Panc1 (cell line): ENCODE measurements at regions not wholly inside any gene's neighbourhood (a gene's known extent, or its start where the extent isn't known, plus 50 kb on each side); places are given as distances from the start of the nearest gene placed in this dataset.

Experiments
- ATAC-seq: fragments of 200-7000 bp; cut with Tn5 transposase; 2 replicates; pipeline ENCODE4 v1.9.1; 2020; ENCODE audit warnings: mild to moderate bottlenecking, moderate library complexity
- BruUV-seq: library from RNA; stranded (reverse); fragments of 400-500 nt; replicated peaks from 2 replicates; lab custom pipeline; 2021; lab: Mats Ljungman, UMichigan
- CTCF ChIA-PET: fragments of 300-600 bp; sonication (Branson Sonifier 250); formaldehyde crosslinking; loops from one replicate; lab custom pipeline; 2022; ENCODE audit warnings: antibody characterized with exemption; lab: Charles Lee
- POLR2A ChIA-PET: fragments of 300-600 bp; sonication (Branson Sonifier 250); formaldehyde crosslinking; loops from one replicate; lab custom pipeline; 2022; ENCODE audit warnings: antibody characterized with exemption; lab: Charles Lee
- DNase-seq: peaks from one replicate; pipeline ENCODE4 v3.0.0-alpha.2; 2010; ENCODE audit warnings: low read depth, low spot score
- H3K27ac ChIP-seq: 2 replicates; pipeline ENCODE4 v1.5.1; 2011; ENCODE audit warnings: mild to moderate bottlenecking, low read length, inconsistent platforms
- H3K27me3 ChIP-seq: fragments of 200-500 bp; sonication (Bioruptor generic); 2 replicates; pipeline ENCODE4 v1.6.0; 2014; ENCODE audit warnings: low read length, inconsistent platforms; ENCODE audit not compliant: control insufficient read depth, insufficient read depth
- H3K36me3 ChIP-seq: fragments of 200-500 bp; sonication (Bioruptor generic); 2 replicates; pipeline ENCODE4 v1.5.1; 2014; ENCODE audit warnings: inconsistent platforms, mild to moderate bottlenecking, low read length, moderate library complexity; ENCODE audit not compliant: control insufficient read depth, insufficient read depth
- H3K4me1 ChIP-seq: 2 replicates; pipeline ENCODE4 v1.5.1; 2011; ENCODE audit warnings: inconsistent platforms, mild to moderate bottlenecking, low read length, moderate library complexity; ENCODE audit not compliant: control insufficient read depth, insufficient read depth
- H3K4me3 ChIP-seq, 2 experiments: 2 replicates each; pipeline ENCODE4 v1.5.1; 2011 to 2012; ENCODE audit warnings: low read depth in 2 of 2, low read length in 2 of 2, mild to moderate bottlenecking in 2 of 2, inconsistent platforms in 1 of 2, moderate library complexity in 1 of 2
- H3K9me3 ChIP-seq: fragments of 200-500 bp; sonication (Bioruptor generic); 2 replicates; pipeline ENCODE4 v1.5.1; 2014; ENCODE audit warnings: low read depth, mild to moderate bottlenecking, inconsistent platforms, low read length, moderate library complexity; ENCODE audit not compliant: control insufficient read depth, insufficient read depth
- POLR2AphosphoS5 ChIP-seq: IDR thresholded peaks from 2 replicates; pipeline ENCODE4 v1.6.1; 2012; ENCODE audit warnings: mild to moderate bottlenecking, low read depth, low read length, moderate library complexity
- SIN3A ChIP-seq: IDR thresholded peaks from 2 replicates; pipeline ENCODE4 v1.6.1; 2012; ENCODE audit warnings: low read depth, mild to moderate bottlenecking, low read length, moderate library complexity, borderline replicate concordance; ENCODE audit not compliant: insufficient read depth
- TCF7L2 ChIP-seq: IDR thresholded peaks from 2 replicates; pipeline ENCODE4 v1.6.1; 2011; ENCODE audit warnings: mild to moderate bottlenecking, low read depth, low read length, inconsistent platforms
- in situ Hi-C: cut with HindIII; loops from 2 replicates; pipeline ENCODE4 v1.10.0; 2016; ENCODE audit warnings: low sequenced_read_pairs, low pct_unique_long_range_greater_than_20kb
- intact Hi-C: fragments of 100-400 bp; cut with micrococcal nuclease; formaldehyde crosslinking; loops from one replicate; pipeline ENCODE4 v1.10.0; 2022; ENCODE audit not compliant: unreplicated experiment
- TF ChIP-seq, protein P1 (sequence below), 2 experiments: IDR thresholded peaks; 2 replicates each; pipeline ENCODE4 v1.6.1; 2011 to 2012; ENCODE audit warnings: low read depth in 2 of 2, control low read depth in 1 of 2, low read length in 1 of 2, mild to moderate bottlenecking in 1 of 2, moderate library complexity in 1 of 2; ENCODE audit not compliant: insufficient read depth in 1 of 2
- TF ChIP-seq, protein P2 (sequence below): fragments of 450-650 bp; IDR thresholded peaks from 2 replicates; pipeline ENCODE4 v1.5.1; 2017; ENCODE audit warnings: mild to moderate bottlenecking

DNA sequence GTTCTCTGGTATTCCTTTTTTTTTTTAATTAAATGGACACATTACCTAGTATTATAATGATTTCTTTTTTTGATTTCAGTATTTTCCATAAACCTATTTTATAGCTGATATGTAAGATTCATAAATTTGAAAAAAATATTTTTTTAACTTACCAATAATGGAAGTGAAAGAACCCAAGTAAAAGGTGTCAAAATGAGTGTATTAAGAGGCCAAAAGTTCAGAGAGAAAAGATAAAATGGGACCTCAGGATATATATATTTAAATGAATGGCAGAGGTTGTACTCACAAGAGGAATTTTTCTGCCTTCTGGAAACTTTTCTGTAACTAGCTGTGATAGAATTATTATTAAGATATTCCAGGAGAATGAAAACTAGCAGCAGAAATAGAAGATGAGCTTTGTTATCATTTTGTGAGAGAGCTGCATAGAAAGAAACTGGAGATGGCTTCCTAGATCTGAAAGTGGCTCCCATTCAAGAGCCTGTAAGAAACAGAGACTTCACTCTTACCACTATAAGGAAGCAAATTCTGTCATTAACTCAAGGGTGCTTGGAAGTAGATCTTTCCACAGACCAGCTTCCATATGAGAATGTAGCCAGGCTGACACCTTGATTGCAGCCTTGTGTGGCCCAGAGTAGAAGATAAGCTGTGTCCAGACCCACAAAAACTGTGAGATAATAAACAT lies 91.7 kb downstream of the MRPS30 start:
- no peak for DNase-seq
- no TSS peak for BruUV-seq
- H3K27ac ChIP-seq = no peak overlapping the region
- no peaks in the 10 kb centered on the region for H3K36me3 ChIP-seq
- ChIA-PET CTCF (no interaction called here), POLR2A (interaction anchor here (0.6 kb wide), 1 partner anchor 462 kb away, joined by 4 read pairs; no protein-coding TSS in a partner anchor)
- in situ Hi-C loops = no loop called here
- no peaks in the 10 kb centered on the region for H3K4me1 ChIP-seq
- no peak overlapping the region for H3K4me3 ChIP-seq
- H3K9me3 ChIP-seq = no peaks in the 10 kb centered on the region
- intact Hi-C loops = no loop called here
- TF ChIP-seq SIN3A (no peak), POLR2AphosphoS5 (no peak), TCF7L2 (no peak)
- TF ChIP-seq, protein P1, sequence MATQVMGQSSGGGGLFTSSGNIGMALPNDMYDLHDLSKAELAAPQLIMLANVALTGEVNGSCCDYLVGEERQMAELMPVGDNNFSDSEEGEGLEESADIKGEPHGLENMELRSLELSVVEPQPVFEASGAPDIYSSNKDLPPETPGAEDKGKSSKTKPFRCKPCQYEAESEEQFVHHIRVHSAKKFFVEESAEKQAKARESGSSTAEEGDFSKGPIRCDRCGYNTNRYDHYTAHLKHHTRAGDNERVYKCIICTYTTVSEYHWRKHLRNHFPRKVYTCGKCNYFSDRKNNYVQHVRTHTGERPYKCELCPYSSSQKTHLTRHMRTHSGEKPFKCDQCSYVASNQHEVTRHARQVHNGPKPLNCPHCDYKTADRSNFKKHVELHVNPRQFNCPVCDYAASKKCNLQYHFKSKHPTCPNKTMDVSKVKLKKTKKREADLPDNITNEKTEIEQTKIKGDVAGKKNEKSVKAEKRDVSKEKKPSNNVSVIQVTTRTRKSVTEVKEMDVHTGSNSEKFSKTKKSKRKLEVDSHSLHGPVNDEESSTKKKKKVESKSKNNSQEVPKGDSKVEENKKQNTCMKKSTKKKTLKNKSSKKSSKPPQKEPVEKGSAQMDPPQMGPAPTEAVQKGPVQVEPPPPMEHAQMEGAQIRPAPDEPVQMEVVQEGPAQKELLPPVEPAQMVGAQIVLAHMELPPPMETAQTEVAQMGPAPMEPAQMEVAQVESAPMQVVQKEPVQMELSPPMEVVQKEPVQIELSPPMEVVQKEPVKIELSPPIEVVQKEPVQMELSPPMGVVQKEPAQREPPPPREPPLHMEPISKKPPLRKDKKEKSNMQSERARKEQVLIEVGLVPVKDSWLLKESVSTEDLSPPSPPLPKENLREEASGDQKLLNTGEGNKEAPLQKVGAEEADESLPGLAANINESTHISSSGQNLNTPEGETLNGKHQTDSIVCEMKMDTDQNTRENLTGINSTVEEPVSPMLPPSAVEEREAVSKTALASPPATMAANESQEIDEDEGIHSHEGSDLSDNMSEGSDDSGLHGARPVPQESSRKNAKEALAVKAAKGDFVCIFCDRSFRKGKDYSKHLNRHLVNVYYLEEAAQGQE (IDR thresholded peaks at IDR 0.05; ENCODE audit: insufficient read depth in 1 of 2, low read depth in 2 of 2, low read length in 1 of 2) = no peak
- no peak for ATAC-seq
- H3K27me3 ChIP-seq = no peaks in the 10 kb centered on the region

DNA sequence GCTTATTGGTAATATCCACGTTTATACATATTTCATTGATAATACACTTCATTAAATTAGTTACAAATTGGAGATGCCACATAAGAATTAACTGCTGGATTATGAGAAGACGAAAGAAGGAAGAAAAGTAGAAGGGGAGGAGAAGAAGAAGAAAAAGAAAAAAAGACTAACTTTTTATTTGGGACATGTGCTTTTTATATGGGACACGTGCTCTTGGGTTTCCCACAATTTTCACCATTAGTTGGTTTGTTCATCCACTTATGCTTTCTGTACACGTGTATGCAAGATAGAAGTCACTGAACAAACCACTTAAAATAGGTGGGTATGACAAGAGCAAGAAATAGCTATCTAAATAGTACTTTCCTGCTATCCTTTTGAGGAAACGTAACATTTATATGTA lies 98.6 kb downstream of the MRPS30 start:
- TF ChIP-seq, protein P1 (IDR thresholded peaks at IDR 0.05; ENCODE audit: insufficient read depth in 1 of 2, low read depth in 2 of 2, low read length in 1 of 2) = no peak
- TF ChIP-seq POLR2AphosphoS5 = no peak
- TF ChIP-seq TCF7L2 = no peak
- no peak for TF ChIP-seq SIN3A
- TF ChIP-seq, protein P2, sequence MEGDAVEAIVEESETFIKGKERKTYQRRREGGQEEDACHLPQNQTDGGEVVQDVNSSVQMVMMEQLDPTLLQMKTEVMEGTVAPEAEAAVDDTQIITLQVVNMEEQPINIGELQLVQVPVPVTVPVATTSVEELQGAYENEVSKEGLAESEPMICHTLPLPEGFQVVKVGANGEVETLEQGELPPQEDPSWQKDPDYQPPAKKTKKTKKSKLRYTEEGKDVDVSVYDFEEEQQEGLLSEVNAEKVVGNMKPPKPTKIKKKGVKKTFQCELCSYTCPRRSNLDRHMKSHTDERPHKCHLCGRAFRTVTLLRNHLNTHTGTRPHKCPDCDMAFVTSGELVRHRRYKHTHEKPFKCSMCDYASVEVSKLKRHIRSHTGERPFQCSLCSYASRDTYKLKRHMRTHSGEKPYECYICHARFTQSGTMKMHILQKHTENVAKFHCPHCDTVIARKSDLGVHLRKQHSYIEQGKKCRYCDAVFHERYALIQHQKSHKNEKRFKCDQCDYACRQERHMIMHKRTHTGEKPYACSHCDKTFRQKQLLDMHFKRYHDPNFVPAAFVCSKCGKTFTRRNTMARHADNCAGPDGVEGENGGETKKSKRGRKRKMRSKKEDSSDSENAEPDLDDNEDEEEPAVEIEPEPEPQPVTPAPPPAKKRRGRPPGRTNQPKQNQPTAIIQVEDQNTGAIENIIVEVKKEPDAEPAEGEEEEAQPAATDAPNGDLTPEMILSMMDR = no peak
- Histone ChIP-seq H3K27ac (no peak overlapping the region), H3K36me3 (no peaks in the 10 kb centered on the region), H3K4me3 (no peak overlapping the region), H3K9me3 (no peaks in the 10 kb centered on the region), H3K27me3 (no peaks in the 10 kb centered on the region), H3K4me1 (no peaks in the 10 kb centered on the region)
- in situ Hi-C loops (no loop called here), intact Hi-C loops (no loop called here)
- ChIA-PET CTCF (no interaction called here), POLR2A (no interaction called here)
- DNase-seq = no peak
- ATAC-seq = no peak
- BruUV-seq = no TSS peak
